GM12892 (cell line): ENCODE measurements at regions not wholly inside any gene's neighbourhood (a gene's known extent, or its start where the extent isn't known, plus 50 kb on each side); places are given as distances from the start of the nearest gene placed in this dataset.

Experiments
- POLR2A ChIP-seq: IDR thresholded peaks from 2 replicates; pipeline ENCODE4 v1.6.1; 2011; ENCODE audit warnings: low read depth, low read length, control low read depth
- TAF1 ChIP-seq: IDR thresholded peaks from 2 replicates; pipeline ENCODE4 v1.6.1; 2011; ENCODE audit warnings: low read depth, mild to moderate bottlenecking, control low read depth, low read length, borderline replicate concordance

GRCh38 chr2:19473350-19473749 is 114.9 kb upstream of the OSR1 start:
- TF ChIP-seq POLR2A, result no peak
- no peak for TF ChIP-seq TAF1
